OCI-LY7 (cell line): ENCODE measurements at regions not wholly inside any gene's neighbourhood (a gene's known extent, or its start where the extent isn't known, plus 50 kb on each side); places are given as distances from the start of the nearest gene placed in this dataset.

Experiments
- BruUV-seq: library from RNA; stranded (reverse); fragments of 400-500 nt; replicated peaks from 2 replicates; lab custom pipeline; 2021; lab: Mats Ljungman, UMichigan
- CTCF ChIA-PET: fragments of 300-600 bp; sonication (Branson Sonifier 250); formaldehyde crosslinking; loops from one replicate; lab custom pipeline; 2022; ENCODE audit warnings: antibody characterized with exemption; ENCODE audit not compliant: unreplicated experiment; lab: Charles Lee
- POLR2A ChIA-PET: fragments of 300-600 bp; sonication (Branson Sonifier 250); formaldehyde crosslinking; loops from one replicate; lab custom pipeline; 2022; ENCODE audit warnings: antibody characterized with exemption; lab: Charles Lee
- DNase-seq: peaks from one replicate; pipeline ENCODE4 v3.0.0-alpha.2; 2015; ENCODE audit warnings: low spot score
- H2AFZ ChIP-seq: fragments of 200-600 bp; sonication (generic), shearing (Covaris generic); 2 replicates; pipeline ENCODE4 v1.6.1; 2014; ENCODE audit warnings: mild to moderate bottlenecking, antibody characterized with exemption, low read length, moderate library complexity
- H3K27ac ChIP-seq: fragments of 200-600 bp; sonication (generic); 2 replicates; pipeline ENCODE4 v1.5.1; 2014; ENCODE audit warnings: mixed run types, low read depth, mild to moderate bottlenecking, moderate library complexity, low read length, inconsistent platforms; ENCODE audit not compliant: poor library complexity, severe bottlenecking
- H3K36me3 ChIP-seq: fragments of 200-600 bp; sonication (generic); 2 replicates; pipeline ENCODE4 v1.6.1; 2014; ENCODE audit warnings: mild to moderate bottlenecking, antibody characterized with exemption, low read length, moderate library complexity, mixed read lengths; ENCODE audit not compliant: insufficient read depth
- H3K4me1 ChIP-seq: fragments of 200-600 bp; sonication (generic); 2 replicates; pipeline ENCODE4 v1.5.1; 2014; ENCODE audit warnings: mild to moderate bottlenecking, low read length; ENCODE audit not compliant: insufficient read depth, poor library complexity, severe bottlenecking
- H3K4me2 ChIP-seq: fragments of 200-600 bp; sonication (generic); 2 replicates; pipeline ENCODE4 v1.6.1; 2014; ENCODE audit warnings: mild to moderate bottlenecking, low read length
- H3K4me3 ChIP-seq: fragments of 200-600 bp; sonication (generic); 2 replicates; pipeline ENCODE4 v1.5.1; 2014; ENCODE audit warnings: mild to moderate bottlenecking, low read depth, low read length; ENCODE audit not compliant: poor library complexity, severe bottlenecking
- H3K79me2 ChIP-seq: fragments of 200-600 bp; sonication (generic); 2 replicates; pipeline ENCODE4 v1.6.1; 2016; ENCODE audit warnings: low read depth, mild to moderate bottlenecking, low read length, moderate library complexity, mixed read lengths; ENCODE audit not compliant: insufficient read depth
- H3K9me2 ChIP-seq: fragments of 200-600 bp; sonication (generic); 2 replicates; pipeline ENCODE4 v1.6.1; 2016; ENCODE audit warnings: mild to moderate bottlenecking, low read length, mixed read lengths; ENCODE audit not compliant: insufficient read depth
- H3K9me3 ChIP-seq: fragments of 200-600 bp; sonication (generic); 2 replicates; pipeline ENCODE4 v1.6.1; 2014; ENCODE audit warnings: mild to moderate bottlenecking, mixed run types, low read length, mixed read lengths
- H4K20me1 ChIP-seq: fragments of 200-600 bp; sonication (generic); 2 replicates; pipeline ENCODE4 v1.6.1; 2014; ENCODE audit warnings: mild to moderate bottlenecking, antibody characterized with exemption, low read length, moderate library complexity, mixed read lengths; ENCODE audit not compliant: insufficient read depth
- EZH2phosphoT487 ChIP-seq: fragments of 200-600 bp; sonication (generic); IDR thresholded peaks from 2 replicates; pipeline ENCODE4 v1.6.1; 2018; ENCODE audit warnings: low read depth, borderline replicate concordance, mild to moderate bottlenecking, mixed run types, antibody characterized with exemption, low read length, moderate library complexity, mixed read lengths
- intact Hi-C: fragments of 100-400 bp; cut with micrococcal nuclease; formaldehyde crosslinking; loops from one replicate; pipeline ENCODE4 v1.10.0; 2022; ENCODE audit not compliant: unreplicated experiment
- TF ChIP-seq, protein P1 (sequence below): fragments of 200-600 bp; sonication (generic); conservative IDR thresholded peaks from 2 replicates; pipeline ENCODE4 v1.5.1; 2014; ENCODE audit warnings: mild to moderate bottlenecking, antibody characterized with exemption, low read length, moderate library complexity, mixed read lengths

- H3K4me1 ChIP-seq = no peaks in the 10 kb centered on the region
- no TSS peak for BruUV-seq
- H2AFZ ChIP-seq = no peak overlapping the region
- no peak overlapping the region for H3K27ac ChIP-seq
- intact Hi-C loops = no loop called here
- ChIA-PET POLR2A (no interaction called here), CTCF (no interaction called here)
- H3K4me3 ChIP-seq = no peak overlapping the region
- no peaks in the 10 kb centered on the region for H3K36me3 ChIP-seq
- H3K4me2 ChIP-seq = no peak overlapping the region
- no peaks in the 10 kb centered on the region for H3K9me3 ChIP-seq
- H3K79me2 ChIP-seq = no peaks in the 10 kb centered on the region
- DNase-seq = no peak
- no peaks in the 10 kb centered on the region for H3K9me2 ChIP-seq
- TF ChIP-seq, protein P1, sequence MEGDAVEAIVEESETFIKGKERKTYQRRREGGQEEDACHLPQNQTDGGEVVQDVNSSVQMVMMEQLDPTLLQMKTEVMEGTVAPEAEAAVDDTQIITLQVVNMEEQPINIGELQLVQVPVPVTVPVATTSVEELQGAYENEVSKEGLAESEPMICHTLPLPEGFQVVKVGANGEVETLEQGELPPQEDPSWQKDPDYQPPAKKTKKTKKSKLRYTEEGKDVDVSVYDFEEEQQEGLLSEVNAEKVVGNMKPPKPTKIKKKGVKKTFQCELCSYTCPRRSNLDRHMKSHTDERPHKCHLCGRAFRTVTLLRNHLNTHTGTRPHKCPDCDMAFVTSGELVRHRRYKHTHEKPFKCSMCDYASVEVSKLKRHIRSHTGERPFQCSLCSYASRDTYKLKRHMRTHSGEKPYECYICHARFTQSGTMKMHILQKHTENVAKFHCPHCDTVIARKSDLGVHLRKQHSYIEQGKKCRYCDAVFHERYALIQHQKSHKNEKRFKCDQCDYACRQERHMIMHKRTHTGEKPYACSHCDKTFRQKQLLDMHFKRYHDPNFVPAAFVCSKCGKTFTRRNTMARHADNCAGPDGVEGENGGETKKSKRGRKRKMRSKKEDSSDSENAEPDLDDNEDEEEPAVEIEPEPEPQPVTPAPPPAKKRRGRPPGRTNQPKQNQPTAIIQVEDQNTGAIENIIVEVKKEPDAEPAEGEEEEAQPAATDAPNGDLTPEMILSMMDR = no peak
- no peak for TF ChIP-seq EZH2phosphoT487
- no peaks in the 10 kb centered on the region for H4K20me1 ChIP-seq
Observed at GRCh38 chr5:61748121-61748520, 416.1 kb downstream of the ZSWIM6 start.

GRCh38 chr5:61748651-61749050 lies 416.6 kb downstream of the ZSWIM6 start:
- Histone ChIP-seq H3K4me2 (no peak overlapping the region), H3K4me1 (no peaks in the 10 kb centered on the region), H3K9me3 (no peaks in the 10 kb centered on the region), H3K9me2 (no peaks in the 10 kb centered on the region), H3K36me3 (no peaks in the 10 kb centered on the region), H2AFZ (no peak overlapping the region), H3K79me2 (no peaks in the 10 kb centered on the region), H4K20me1 (no peaks in the 10 kb centered on the region), H3K4me3 (no peak overlapping the region), H3K27ac (no peak overlapping the region)
- DNase-seq = no peak
- no TSS peak for BruUV-seq
- TF ChIP-seq, protein P1 = no peak
- TF ChIP-seq EZH2phosphoT487 = no peak
- POLR2A ChIA-PET = no interaction called here
- intact Hi-C loops = no loop called here
- CTCF ChIA-PET = no interaction called here

- no peak overlapping the region for H2AFZ ChIP-seq
- no peak for DNase-seq
- no peak for TF ChIP-seq EZH2phosphoT487
- TF ChIP-seq, protein P1 = no peak
- no peaks in the 10 kb centered on the region for H3K79me2 ChIP-seq
- no peak overlapping the region for H3K4me3 ChIP-seq
- no peaks in the 10 kb centered on the region for H3K4me1 ChIP-seq
- no peak overlapping the region for H3K4me2 ChIP-seq
- no peaks in the 10 kb centered on the region for H3K9me3 ChIP-seq
- H4K20me1 ChIP-seq = no peaks in the 10 kb centered on the region
- no peak overlapping the region for H3K27ac ChIP-seq
- BruUV-seq = no TSS peak
- intact Hi-C loops = no loop called here
- H3K36me3 ChIP-seq = no peaks in the 10 kb centered on the region
- no peaks in the 10 kb centered on the region for H3K9me2 ChIP-seq
- CTCF ChIA-PET = no interaction called here
- POLR2A ChIA-PET = interaction anchor here (0.7 kb wide), 1 partner anchor 586 kb away, joined by 3 read pairs; no protein-coding TSS in a partner anchor
Observed at GRCh38 chr5:61752588-61752987, 420.5 kb downstream of the ZSWIM6 start.
